Rectal smooth muscle tissue (tissue), 1 donor: ENCODE measurements at regions not wholly inside any gene's neighbourhood (a gene's known extent, or its start where the extent isn't known, plus 50 kb on each side); places are given as distances from the start of the nearest gene placed in this dataset.

Experiments
- H3K27ac ChIP-seq: one replicate; pipeline ENCODE4 v1.7.0; 2013; ENCODE audit warnings: low read depth, low read length, inconsistent platforms
- H3K27me3 ChIP-seq: one replicate; pipeline ENCODE4 v1.7.0; 2013; ENCODE audit warnings: low read length; ENCODE audit not compliant: control insufficient read depth, insufficient read depth
- H3K36me3 ChIP-seq: one replicate; pipeline ENCODE4 v1.7.0; 2013; ENCODE audit warnings: low read length; ENCODE audit not compliant: control insufficient read depth, insufficient read depth
- H3K4me1 ChIP-seq: one replicate; pipeline ENCODE4 v1.7.0; 2013; ENCODE audit warnings: low read length; ENCODE audit not compliant: control insufficient read depth, insufficient read depth
- H3K4me3 ChIP-seq: one replicate; pipeline ENCODE4 v1.7.0; 2013; ENCODE audit warnings: low read length
- H3K9ac ChIP-seq: one replicate; pipeline ENCODE4 v1.7.0; 2013; ENCODE audit warnings: low read length

- Histone ChIP-seq H3K27me3 (no peaks in the 10 kb centered on the region), H3K9ac (no peak overlapping the region), H3K4me3 (no peak overlapping the region), H3K4me1 (no peaks in the 10 kb centered on the region), H3K27ac (no peak overlapping the region), H3K36me3 (no peaks in the 10 kb centered on the region)
Observed at GRCh38 chr10:8985651-8986050, 931.2 kb downstream of the GATA3 start.

GRCh38 chr10:8986975-8987374, 932.5 kb downstream of the GATA3 start:
- Histone ChIP-seq H3K27me3 (no peaks in the 10 kb centered on the region), H3K4me1 (no peaks in the 10 kb centered on the region), H3K27ac (no peak overlapping the region), H3K36me3 (no peaks in the 10 kb centered on the region), H3K4me3 (no peak overlapping the region), H3K9ac (no peak overlapping the region)

- no peak overlapping the region for H3K9ac ChIP-seq
- H3K27me3 ChIP-seq, result no peaks in the 10 kb centered on the region
- no peak overlapping the region for H3K4me3 ChIP-seq
- H3K4me1 ChIP-seq, result no peaks in the 10 kb centered on the region
- H3K27ac ChIP-seq, result no peak overlapping the region
- H3K36me3 ChIP-seq, result no peaks in the 10 kb centered on the region
Observed at GRCh38 chr10:8987712-8988111, 933.2 kb downstream of the GATA3 start.

GRCh38 chr10:8990280-8990987, 935.9 kb downstream of the GATA3 start:
- no peaks in the 10 kb centered on the region for H3K4me1 ChIP-seq
- no peaks in the 10 kb centered on the region for H3K36me3 ChIP-seq
- no peak overlapping the region for H3K27ac ChIP-seq
- no peak overlapping the region for H3K4me3 ChIP-seq
- no peak overlapping the region for H3K9ac ChIP-seq
- no peaks in the 10 kb centered on the region for H3K27me3 ChIP-seq

GRCh38 chr10:8992009-8992408, 937.5 kb downstream of the GATA3 start:
- no peak overlapping the region for H3K4me3 ChIP-seq
- H3K27me3 ChIP-seq, result no peaks in the 10 kb centered on the region
- no peaks in the 10 kb centered on the region for H3K4me1 ChIP-seq

GRCh38 chr10:8993864-8994263, 939.4 kb downstream of the GATA3 start:
- Histone ChIP-seq H3K36me3 (no peaks in the 10 kb centered on the region), H3K27me3 (no peaks in the 10 kb centered on the region), H3K4me3 (no peak overlapping the region), H3K9ac (no peak overlapping the region), H3K27ac (no peak overlapping the region), H3K4me1 (no peaks in the 10 kb centered on the region)

More at GRCh38 chr10:8992009-8992408, 937.5 kb downstream of the GATA3 start:
- Histone ChIP-seq H3K9ac (no peak overlapping the region), H3K36me3 (no peaks in the 10 kb centered on the region), H3K27ac (no peak overlapping the region)

GRCh38 chr10:8998751-8999150, 944.3 kb downstream of the GATA3 start:
- no peaks in the 10 kb centered on the region for H3K36me3 ChIP-seq
- H3K4me1 ChIP-seq, result no peaks in the 10 kb centered on the region
- H3K9ac ChIP-seq, result no peak overlapping the region
- H3K27ac ChIP-seq, result no peak overlapping the region
- H3K27me3 ChIP-seq, result no peaks in the 10 kb centered on the region
- no peak overlapping the region for H3K4me3 ChIP-seq

- H3K27ac ChIP-seq, result no peak overlapping the region
- no peak overlapping the region for H3K9ac ChIP-seq
- no peaks in the 10 kb centered on the region for H3K36me3 ChIP-seq
- H3K4me1 ChIP-seq, result no peaks in the 10 kb centered on the region
- H3K27me3 ChIP-seq, result no peaks in the 10 kb centered on the region
- no peak overlapping the region for H3K4me3 ChIP-seq
Observed at GRCh38 chr10:9003122-9003521, 948.6 kb downstream of the GATA3 start.

- no peaks in the 10 kb centered on the region for H3K4me1 ChIP-seq
- no peak overlapping the region for H3K9ac ChIP-seq
- H3K4me3 ChIP-seq, result no peak overlapping the region
- H3K27me3 ChIP-seq, result no peaks in the 10 kb centered on the region
- no peak overlapping the region for H3K27ac ChIP-seq
- H3K36me3 ChIP-seq, result no peaks in the 10 kb centered on the region
Observed at GRCh38 chr10:9004736-9005135, 950.2 kb downstream of the GATA3 start.

- H3K27me3 ChIP-seq, result no peaks in the 10 kb centered on the region
- H3K36me3 ChIP-seq, result no peaks in the 10 kb centered on the region
- no peak overlapping the region for H3K27ac ChIP-seq
- no peaks in the 10 kb centered on the region for H3K4me1 ChIP-seq
- H3K4me3 ChIP-seq, result no peak overlapping the region
- H3K9ac ChIP-seq, result no peak overlapping the region
Observed at GRCh38 chr10:9009505-9009904, 955.0 kb downstream of the GATA3 start.

- Histone ChIP-seq H3K4me1 (no peaks in the 10 kb centered on the region), H3K9ac (no peak overlapping the region), H3K27ac (no peak overlapping the region), H3K27me3 (no peaks in the 10 kb centered on the region), H3K4me3 (no peak overlapping the region), H3K36me3 (no peaks in the 10 kb centered on the region)
Observed at GRCh38 chr10:9010093-9010492, 955.6 kb downstream of the GATA3 start.

GRCh38 chr10:9010931-9011670, 956.6 kb downstream of the GATA3 start:
- H3K4me1 ChIP-seq, result no peaks in the 10 kb centered on the region
- no peak overlapping the region for H3K4me3 ChIP-seq
- H3K27me3 ChIP-seq, result no peaks in the 10 kb centered on the region
- H3K9ac ChIP-seq, result no peak overlapping the region
- no peaks in the 10 kb centered on the region for H3K36me3 ChIP-seq
- H3K27ac ChIP-seq, result no peak overlapping the region

GRCh38 chr10:9012312-9012711, 957.8 kb downstream of the GATA3 start:
- Histone ChIP-seq H3K4me3 (no peak overlapping the region), H3K9ac (no peak overlapping the region), H3K27ac (no peak overlapping the region), H3K4me1 (no peaks in the 10 kb centered on the region), H3K27me3 (no peaks in the 10 kb centered on the region), H3K36me3 (no peaks in the 10 kb centered on the region)
